ENCODE measurements at regions not wholly inside any gene's neighbourhood (a gene's known extent, or its start where the extent isn't known, plus 50 kb on each side); places are given as distances from the start of the nearest gene placed in this dataset.

DNA sequence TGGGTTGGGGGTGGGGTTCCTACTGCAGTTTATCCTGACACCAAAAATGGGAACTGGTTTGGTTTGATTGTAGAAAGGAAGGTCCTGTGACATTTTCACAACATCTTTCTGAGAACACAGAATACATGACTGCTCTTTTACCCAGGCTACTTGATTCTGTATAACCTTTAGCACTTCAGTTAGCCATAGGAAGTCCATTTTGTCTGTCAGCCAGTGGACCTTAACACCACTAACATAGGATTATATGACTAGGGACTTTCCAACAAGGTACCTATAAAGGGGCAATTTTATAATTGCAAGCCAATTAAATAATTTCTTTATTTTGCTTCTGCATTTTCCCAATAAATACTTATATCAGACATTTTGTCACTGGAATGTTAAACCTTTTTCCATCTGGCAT is 489.2 kb upstream of the MIS18BP1 start:
- no peak for DNase-seq
- intact Hi-C loops (cut with DNase I): no loop called here
- no peak overlapping the region for H3K4me3 ChIP-seq (replicated peaks in 1 of 3)
- H3K27me3 ChIP-seq: no peaks in the 10 kb centered on the region
- TF ChIP-seq, protein P1, sequence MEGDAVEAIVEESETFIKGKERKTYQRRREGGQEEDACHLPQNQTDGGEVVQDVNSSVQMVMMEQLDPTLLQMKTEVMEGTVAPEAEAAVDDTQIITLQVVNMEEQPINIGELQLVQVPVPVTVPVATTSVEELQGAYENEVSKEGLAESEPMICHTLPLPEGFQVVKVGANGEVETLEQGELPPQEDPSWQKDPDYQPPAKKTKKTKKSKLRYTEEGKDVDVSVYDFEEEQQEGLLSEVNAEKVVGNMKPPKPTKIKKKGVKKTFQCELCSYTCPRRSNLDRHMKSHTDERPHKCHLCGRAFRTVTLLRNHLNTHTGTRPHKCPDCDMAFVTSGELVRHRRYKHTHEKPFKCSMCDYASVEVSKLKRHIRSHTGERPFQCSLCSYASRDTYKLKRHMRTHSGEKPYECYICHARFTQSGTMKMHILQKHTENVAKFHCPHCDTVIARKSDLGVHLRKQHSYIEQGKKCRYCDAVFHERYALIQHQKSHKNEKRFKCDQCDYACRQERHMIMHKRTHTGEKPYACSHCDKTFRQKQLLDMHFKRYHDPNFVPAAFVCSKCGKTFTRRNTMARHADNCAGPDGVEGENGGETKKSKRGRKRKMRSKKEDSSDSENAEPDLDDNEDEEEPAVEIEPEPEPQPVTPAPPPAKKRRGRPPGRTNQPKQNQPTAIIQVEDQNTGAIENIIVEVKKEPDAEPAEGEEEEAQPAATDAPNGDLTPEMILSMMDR (IDR thresholded peaks at IDR 0.05): no peak
- TF ChIP-seq POLR2A (IDR thresholded peaks at IDR 0.05): no peak
- H3K9me3 ChIP-seq: no peaks in the 10 kb centered on the region
- H3K36me3 ChIP-seq: no peaks in the 10 kb centered on the region
- no peak overlapping the region for H3K27ac ChIP-seq
- no peaks in the 10 kb centered on the region for H3K4me1 ChIP-seq

DNA sequence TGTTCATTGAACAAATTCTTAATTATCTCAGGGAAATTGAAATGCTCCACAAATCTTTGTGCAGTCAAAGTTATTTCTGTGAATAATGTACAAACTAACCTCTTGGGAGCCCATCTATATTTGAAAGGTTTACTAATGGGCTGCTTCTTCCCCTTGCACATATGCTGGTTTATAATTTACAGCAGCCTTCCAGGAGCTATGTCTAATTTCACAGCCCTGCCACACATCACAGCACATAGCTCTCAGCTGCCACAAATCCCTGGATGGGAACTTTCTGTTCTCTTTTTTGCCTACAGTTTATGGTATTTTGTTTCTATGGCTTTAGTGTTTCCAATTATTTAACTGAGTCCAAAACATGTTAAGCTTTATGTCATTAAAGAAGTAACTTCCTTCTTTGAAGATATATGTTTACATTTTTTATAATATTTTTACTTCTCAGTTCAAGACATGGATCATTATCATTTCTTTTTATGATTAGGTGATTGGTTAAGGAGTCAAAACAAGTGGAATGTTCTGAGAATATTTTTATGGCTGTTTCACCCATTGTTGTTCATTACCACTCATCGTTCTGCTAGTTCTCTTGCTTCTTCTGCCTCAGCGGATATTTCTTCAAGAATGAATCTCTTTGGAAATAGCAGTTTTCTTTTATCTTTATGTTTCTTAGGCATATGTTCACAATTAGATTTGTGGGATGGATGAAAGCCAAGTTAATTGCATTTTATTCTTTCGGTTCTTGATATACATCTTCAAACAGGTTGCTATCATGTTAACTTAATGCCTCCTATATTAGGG is 475.6 kb upstream of the MIS18BP1 start:
- DNase-seq: no peak
- no peaks in the 10 kb centered on the region for H3K36me3 ChIP-seq
- intact Hi-C loops (cut with DNase I): no loop called here
- H3K27ac ChIP-seq: no peak overlapping the region
- no peaks in the 10 kb centered on the region for H3K27me3 ChIP-seq
- no peaks in the 10 kb centered on the region for H3K9me3 ChIP-seq
- H3K4me3 ChIP-seq (replicated peaks in 1 of 3): no peak overlapping the region
- WGBS, 2 donors: 48 to 88% methylated on average over 3 of the region's 3 CpGs
- TF ChIP-seq, protein P1 (IDR thresholded peaks at IDR 0.05): no peak
- TF ChIP-seq POLR2A (IDR thresholded peaks at IDR 0.05): no peak
- H3K4me1 ChIP-seq: no peaks in the 10 kb centered on the region

DNA sequence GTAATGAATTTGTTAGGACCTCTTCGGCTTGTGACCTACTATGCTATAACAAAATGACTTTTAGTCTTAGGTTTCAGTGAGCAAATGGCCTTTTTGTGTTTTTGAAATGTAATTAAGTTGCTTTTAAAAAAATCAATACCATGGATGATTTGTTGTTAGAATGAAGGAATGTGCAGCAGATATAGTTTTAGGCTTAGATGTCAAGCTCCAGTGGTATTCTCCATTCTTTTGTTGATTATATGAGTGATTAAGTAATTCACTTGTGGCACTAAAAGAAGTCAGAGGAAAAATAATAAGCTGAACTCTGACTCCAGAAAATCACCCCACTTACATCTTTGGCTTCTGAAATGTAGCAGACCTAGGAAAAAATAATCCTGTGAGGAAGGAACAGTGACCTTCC is 474.1 kb upstream of the MIS18BP1 start:
- H3K4me3 ChIP-seq (replicated peaks in 1 of 3): no peak overlapping the region
- WGBS, 2 donors: 82 to 95% methylated on average over 1 of the region's 1 CpG
- H3K27ac ChIP-seq: no peak overlapping the region
- intact Hi-C loops (cut with DNase I): no loop called here
- DNase-seq: no peak
- no peaks in the 10 kb centered on the region for H3K9me3 ChIP-seq
- TF ChIP-seq, protein P1 (IDR thresholded peaks at IDR 0.05): no peak
- no peak for TF ChIP-seq POLR2A (IDR thresholded peaks at IDR 0.05)
- H3K36me3 ChIP-seq: no peaks in the 10 kb centered on the region
- no peaks in the 10 kb centered on the region for H3K4me1 ChIP-seq
- no peaks in the 10 kb centered on the region for H3K27me3 ChIP-seq

DNA sequence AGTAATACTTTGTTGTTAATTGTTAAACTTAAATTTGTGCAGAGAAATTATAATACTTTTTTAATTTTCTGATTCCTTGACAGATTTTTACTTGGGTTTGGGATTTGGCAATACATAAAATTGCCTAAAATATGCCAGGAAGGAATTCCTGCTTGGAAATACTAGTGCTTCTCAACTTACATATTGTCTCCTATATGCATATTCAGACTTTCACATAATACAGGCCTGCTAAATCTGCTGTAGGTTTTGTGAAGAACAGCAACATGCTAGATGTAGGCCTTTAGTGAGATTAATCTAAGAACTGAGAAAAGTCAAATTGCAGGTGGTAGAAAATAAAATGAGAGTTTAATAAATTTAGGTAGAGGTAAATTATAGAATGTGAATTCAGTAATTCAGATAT is 468.5 kb upstream of the MIS18BP1 start:
- H3K36me3 ChIP-seq: no peaks in the 10 kb centered on the region
- H3K9me3 ChIP-seq: no peaks in the 10 kb centered on the region
- no peak overlapping the region for H3K27ac ChIP-seq
- TF ChIP-seq, protein P1 (IDR thresholded peaks at IDR 0.05): no peak
- TF ChIP-seq POLR2A (IDR thresholded peaks at IDR 0.05): no peak
- H3K27me3 ChIP-seq: no peaks in the 10 kb centered on the region
- no peak for DNase-seq
- no peaks in the 10 kb centered on the region for H3K4me1 ChIP-seq
- no peak overlapping the region for H3K4me3 ChIP-seq (replicated peaks in 1 of 3)
- intact Hi-C loops (cut with DNase I): no loop called here

DNA sequence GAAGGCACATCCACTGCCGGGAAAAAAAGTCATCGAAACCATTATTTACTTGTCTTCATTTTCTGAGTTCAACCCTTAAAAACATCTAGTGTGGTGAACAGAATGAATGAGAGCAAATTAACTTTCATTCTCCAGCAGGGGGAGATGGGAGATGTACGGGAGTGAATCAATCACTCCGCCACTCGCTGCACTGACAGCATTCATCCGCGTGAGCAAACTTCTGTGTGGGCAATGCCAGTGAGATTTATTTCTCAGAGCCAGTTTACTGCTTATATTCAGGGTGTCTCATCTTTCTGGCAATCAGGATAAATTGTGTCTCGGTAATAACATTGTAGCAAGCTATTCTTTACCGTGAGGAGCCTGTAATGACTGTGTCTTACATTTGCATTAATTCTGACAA is 463.6 kb upstream of the MIS18BP1 start:
- TF ChIP-seq POLR2A (IDR thresholded peaks at IDR 0.05): no peak
- TF ChIP-seq, protein P1 (IDR thresholded peaks at IDR 0.05): no peak
- Histone ChIP-seq H3K27me3 (no peaks in the 10 kb centered on the region), H3K9me3 (no peaks in the 10 kb centered on the region), H3K27ac (no peak overlapping the region), H3K4me1 (no peaks in the 10 kb centered on the region), H3K4me3 (replicated peaks in 1 of 3) (no peak overlapping the region), H3K36me3 (no peaks in the 10 kb centered on the region)
- intact Hi-C loops (cut with DNase I): no loop called here
- WGBS, 2 donors: 74 to 84% methylated on average over 9 of the region's 9 CpGs
- DNase-seq: no peak

Data from thyroid gland (tissue), 4 donors.